OCI-LY1 (cell line): ENCODE measurements at regions not wholly inside any gene's neighbourhood (a gene's known extent, or its start where the extent isn't known, plus 50 kb on each side); places are given as distances from the start of the nearest gene placed in this dataset.

Experiments
- H2AFZ ChIP-seq: fragments of 200-600 bp; sonication (generic), shearing (Covaris generic); 2 replicates; pipeline ENCODE4 v1.6.0; 2014; ENCODE audit warnings: antibody characterized with exemption, mild to moderate bottlenecking, low read length
- H3F3A ChIP-seq: fragments of 200-600 bp; sonication (generic), shearing (Covaris generic); 2 replicates; pipeline ENCODE4 v1.6.0; 2014; ENCODE audit warnings: mild to moderate bottlenecking, antibody characterized with exemption, low read length, moderate library complexity; ENCODE audit not compliant: insufficient read depth
- H3K27ac ChIP-seq: fragments of 200-600 bp; sonication (generic); 2 replicates; pipeline ENCODE4 v1.5.1; 2014; ENCODE audit warnings: low read length, mixed run types, mild to moderate bottlenecking, low read depth; ENCODE audit not compliant: poor library complexity, severe bottlenecking
- H3K27me3 ChIP-seq: fragments of 200-600 bp; sonication (generic); 2 replicates; pipeline ENCODE4 v1.6.0; 2014; ENCODE audit warnings: antibody characterized with exemption, mild to moderate bottlenecking, low read length, moderate library complexity; ENCODE audit not compliant: insufficient read depth
- H3K36me3 ChIP-seq: fragments of 200-600 bp; sonication (generic); 2 replicates; pipeline ENCODE4 v1.6.1; 2014; ENCODE audit warnings: mild to moderate bottlenecking, antibody characterized with exemption, low read length, moderate library complexity, mixed read lengths; ENCODE audit not compliant: insufficient read depth
- H3K4me1 ChIP-seq: fragments of 200-600 bp; sonication (generic); 2 replicates; pipeline ENCODE4 v1.5.1; 2014; ENCODE audit warnings: mild to moderate bottlenecking, low read length, moderate library complexity; ENCODE audit not compliant: insufficient read depth, severe bottlenecking
- H3K4me2 ChIP-seq: fragments of 200-600 bp; sonication (generic), shearing (Covaris generic); 2 replicates; pipeline ENCODE4 v1.6.1; 2014; ENCODE audit warnings: low read length
- H3K4me3 ChIP-seq: fragments of 200-600 bp; sonication (generic); 2 replicates; pipeline ENCODE4 v1.5.1; 2014; ENCODE audit warnings: low read length, low read depth, mild to moderate bottlenecking, mixed read lengths; ENCODE audit not compliant: poor library complexity, severe bottlenecking
- H3K79me2 ChIP-seq: fragments of 200-600 bp; shearing (Covaris generic); 2 replicates; pipeline ENCODE4 v1.6.1; 2016; ENCODE audit warnings: mixed run types, low read length, mixed read lengths; ENCODE audit not compliant: insufficient read depth
- H3K9ac ChIP-seq: fragments of 200-600 bp; sonication (generic), shearing (Covaris generic); 2 replicates; pipeline ENCODE4 v1.6.1; 2014; ENCODE audit warnings: mild to moderate bottlenecking, low read length, mixed read lengths
- H3K9me2 ChIP-seq: fragments of 200-600 bp; sonication (generic), shearing (Covaris generic); 2 replicates; pipeline ENCODE4 v1.6.1; 2014; ENCODE audit warnings: low read depth, mild to moderate bottlenecking, low read length, mixed read lengths
- H3K9me3 ChIP-seq: fragments of 200-600 bp; shearing (Covaris generic); 2 replicates; pipeline ENCODE4 v1.6.1; 2014; ENCODE audit warnings: low read length, mixed read lengths
- H4K20me1 ChIP-seq: fragments of 200-600 bp; sonication (generic), shearing (Covaris generic); 2 replicates; pipeline ENCODE4 v1.6.0; 2016; ENCODE audit warnings: mild to moderate bottlenecking, low read length; ENCODE audit not compliant: insufficient read depth
- EZH2 ChIP-seq: fragments of 200-600 bp; sonication (generic), shearing (Covaris generic); IDR thresholded peaks from 2 replicates; pipeline ENCODE4 v1.8.0; 2017; ENCODE audit warnings: borderline replicate concordance, mixed run types, mild to moderate bottlenecking, antibody characterized with exemption, low read length, moderate library complexity, mixed read lengths
- TF ChIP-seq, protein P1 (sequence below): fragments of 200-600 bp; sonication (generic), shearing (Covaris generic); IDR thresholded peaks from 2 replicates; pipeline ENCODE4 v1.5.1; 2017; ENCODE audit warnings: mild to moderate bottlenecking, antibody characterized with exemption, low read length, moderate library complexity, mixed read lengths

GRCh38 chr19:28399187-28399586, 813.8 kb downstream of the UQCRFS1 start:
- Histone ChIP-seq H3F3A (no peaks in the 10 kb centered on the region), H3K36me3 (peaks cover 10% of the 10 kb centered on the region), H4K20me1 (no peaks in the 10 kb centered on the region), H3K27ac (peak overlapping the region; percentile 96), H3K4me2 (peak overlapping the region; percentile 79; the same call in 1 of the 2 replicates), H3K9ac (no peak overlapping the region), H3K9me3 (no peaks in the 10 kb centered on the region), H3K4me3 (peak overlapping the region; percentile 74), H3K79me2 (peaks cover 20% of the 10 kb centered on the region), H2AFZ (no peak overlapping the region), H3K27me3 (no peaks in the 10 kb centered on the region), H3K4me1 (peaks cover 76% of the 10 kb centered on the region), H3K9me2 (no peaks in the 10 kb centered on the region)
- TF ChIP-seq, protein P1, sequence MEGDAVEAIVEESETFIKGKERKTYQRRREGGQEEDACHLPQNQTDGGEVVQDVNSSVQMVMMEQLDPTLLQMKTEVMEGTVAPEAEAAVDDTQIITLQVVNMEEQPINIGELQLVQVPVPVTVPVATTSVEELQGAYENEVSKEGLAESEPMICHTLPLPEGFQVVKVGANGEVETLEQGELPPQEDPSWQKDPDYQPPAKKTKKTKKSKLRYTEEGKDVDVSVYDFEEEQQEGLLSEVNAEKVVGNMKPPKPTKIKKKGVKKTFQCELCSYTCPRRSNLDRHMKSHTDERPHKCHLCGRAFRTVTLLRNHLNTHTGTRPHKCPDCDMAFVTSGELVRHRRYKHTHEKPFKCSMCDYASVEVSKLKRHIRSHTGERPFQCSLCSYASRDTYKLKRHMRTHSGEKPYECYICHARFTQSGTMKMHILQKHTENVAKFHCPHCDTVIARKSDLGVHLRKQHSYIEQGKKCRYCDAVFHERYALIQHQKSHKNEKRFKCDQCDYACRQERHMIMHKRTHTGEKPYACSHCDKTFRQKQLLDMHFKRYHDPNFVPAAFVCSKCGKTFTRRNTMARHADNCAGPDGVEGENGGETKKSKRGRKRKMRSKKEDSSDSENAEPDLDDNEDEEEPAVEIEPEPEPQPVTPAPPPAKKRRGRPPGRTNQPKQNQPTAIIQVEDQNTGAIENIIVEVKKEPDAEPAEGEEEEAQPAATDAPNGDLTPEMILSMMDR = no peak
- TF ChIP-seq EZH2 = no peak

DNA sequence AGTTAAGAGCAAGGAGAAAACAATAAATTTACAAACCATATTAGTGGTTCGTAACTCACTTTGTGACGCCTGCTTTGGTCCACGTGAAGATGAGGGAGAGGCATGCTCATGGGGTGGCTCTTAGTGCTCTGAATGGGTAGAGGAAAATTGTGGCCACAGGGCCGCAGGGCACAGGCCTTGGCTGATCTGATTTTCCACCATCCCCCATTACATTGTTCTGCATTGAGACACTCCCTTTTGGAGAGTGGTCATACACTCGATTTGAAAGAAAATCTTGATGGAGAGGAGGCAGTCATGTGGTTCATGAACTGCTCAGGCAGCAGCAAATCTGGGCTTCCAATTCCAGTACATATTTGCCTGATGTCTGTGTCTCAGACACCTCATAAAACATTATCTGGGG, 815.2 kb downstream of the UQCRFS1 start:
- Histone ChIP-seq H3K4me1 (peaks cover 76% of the 10 kb centered on the region), H3K36me3 (peaks cover 10% of the 10 kb centered on the region), H3K9me3 (no peaks in the 10 kb centered on the region), H4K20me1 (no peaks in the 10 kb centered on the region), H3K9ac (peak overlapping the region; percentile 24; the same call in 1 of the 2 replicates), H3F3A (no peaks in the 10 kb centered on the region), H3K27me3 (no peaks in the 10 kb centered on the region), H2AFZ (no peak overlapping the region), H3K27ac (peak overlapping the region; percentile 98), H3K4me2 (peak overlapping the region; percentile 54), H3K79me2 (peaks cover 20% of the 10 kb centered on the region), H3K9me2 (no peaks in the 10 kb centered on the region), H3K4me3 (peak overlapping the region; percentile 21)
- TF ChIP-seq EZH2 = no peak
- TF ChIP-seq, protein P1 = no peak

GRCh38 chr19:28397306-28397705, 815.6 kb downstream of the UQCRFS1 start:
- Histone ChIP-seq H3K4me1 (peaks cover 78% of the 10 kb centered on the region), H3K9me2 (no peaks in the 10 kb centered on the region), H3K79me2 (peaks cover 20% of the 10 kb centered on the region), H3K9me3 (no peaks in the 10 kb centered on the region), H3F3A (no peaks in the 10 kb centered on the region), H3K4me2 (peak overlapping the region; percentile 54), H3K27me3 (no peaks in the 10 kb centered on the region), H3K9ac (peak overlapping the region; percentile 24), H2AFZ (no peak overlapping the region), H3K36me3 (peaks cover 10% of the 10 kb centered on the region), H4K20me1 (no peaks in the 10 kb centered on the region), H3K27ac (peak overlapping the region; percentile 98), H3K4me3 (peak overlapping the region; percentile 21)
- TF ChIP-seq EZH2 = no peak
- TF ChIP-seq, protein P1 = no peak
